RWPE1 (cell line): ENCODE measurements at regions not wholly inside any gene's neighbourhood (a gene's known extent, or its start where the extent isn't known, plus 50 kb on each side); places are given as distances from the start of the nearest gene placed in this dataset.
"Not testable (repeated sequence)": the region's sequence is repeated elsewhere in the genome, so short reads cannot be mapped to it uniquely, and the experiment has no call there.

Source experiments
- CTCF ChIA-PET: fragments of 350-600 bp; sonication (Branson Sonifier 250); formaldehyde crosslinking; extraction: SDS; loops from one replicate; lab custom pipeline; 2021; lab: Yijun Ruan, JAX
- POLR2A ChIA-PET: fragments of 400-600 bp; formaldehyde crosslinking; extraction: SDS; loops from one replicate; lab custom pipeline; 2020; ENCODE audit warnings: antibody characterized with exemption; ENCODE audit not compliant: low non-redundant PET; lab: Yijun Ruan, JAX
- DNase-seq: peaks from one replicate; pipeline ENCODE4 v3.0.0; 2012; ENCODE audit warnings: low spot score
- H3K27ac ChIP-seq: fragments of 450-650 bp; 2 replicates; pipeline ENCODE4 v1.5.1; 2017
- TF ChIP-seq, protein P1 (sequence below): fragments of 450-650 bp; conservative IDR thresholded peaks from 2 replicates; pipeline ENCODE4 v1.5.1; 2017; ENCODE audit warnings: low read depth, mild to moderate bottlenecking

DNA sequence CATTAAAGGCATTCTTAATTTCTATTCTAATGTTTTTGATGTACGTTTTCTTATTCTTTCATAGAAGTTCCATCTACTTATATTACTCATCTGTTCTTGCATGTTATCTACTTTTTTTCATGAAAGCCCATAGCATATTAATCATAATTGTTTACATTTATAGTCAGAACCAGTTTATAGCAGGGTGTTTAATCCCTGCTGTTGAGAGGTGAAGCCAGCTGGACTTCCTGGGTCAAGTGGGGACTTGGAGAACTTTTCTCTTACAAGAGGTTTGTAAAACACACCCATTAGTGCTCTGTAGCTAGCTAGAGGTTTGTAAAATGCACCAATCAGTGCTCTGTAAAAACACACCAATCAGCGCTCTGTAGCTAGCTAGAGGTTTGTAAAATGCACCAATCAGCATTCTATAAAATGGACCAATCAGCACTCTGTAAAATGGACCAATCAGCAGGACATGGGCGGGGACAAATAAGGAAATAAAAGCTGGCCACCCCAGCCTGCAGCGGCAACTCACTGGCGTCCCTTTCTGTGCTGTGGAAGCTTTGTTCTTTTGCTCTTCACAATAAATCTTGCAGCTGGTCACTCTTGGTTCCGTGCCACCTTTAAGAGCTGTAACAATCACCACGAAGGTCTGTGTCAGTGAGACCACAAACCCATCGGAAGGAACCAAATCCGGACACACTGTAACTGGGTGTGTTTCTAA lies 120.6 kb downstream of the TANC2 start:
- CTCF ChIA-PET: no interaction called here
- no peak for DNase-seq
- H3K27ac ChIP-seq: no peak overlapping the region
- TF ChIP-seq, protein P1, sequence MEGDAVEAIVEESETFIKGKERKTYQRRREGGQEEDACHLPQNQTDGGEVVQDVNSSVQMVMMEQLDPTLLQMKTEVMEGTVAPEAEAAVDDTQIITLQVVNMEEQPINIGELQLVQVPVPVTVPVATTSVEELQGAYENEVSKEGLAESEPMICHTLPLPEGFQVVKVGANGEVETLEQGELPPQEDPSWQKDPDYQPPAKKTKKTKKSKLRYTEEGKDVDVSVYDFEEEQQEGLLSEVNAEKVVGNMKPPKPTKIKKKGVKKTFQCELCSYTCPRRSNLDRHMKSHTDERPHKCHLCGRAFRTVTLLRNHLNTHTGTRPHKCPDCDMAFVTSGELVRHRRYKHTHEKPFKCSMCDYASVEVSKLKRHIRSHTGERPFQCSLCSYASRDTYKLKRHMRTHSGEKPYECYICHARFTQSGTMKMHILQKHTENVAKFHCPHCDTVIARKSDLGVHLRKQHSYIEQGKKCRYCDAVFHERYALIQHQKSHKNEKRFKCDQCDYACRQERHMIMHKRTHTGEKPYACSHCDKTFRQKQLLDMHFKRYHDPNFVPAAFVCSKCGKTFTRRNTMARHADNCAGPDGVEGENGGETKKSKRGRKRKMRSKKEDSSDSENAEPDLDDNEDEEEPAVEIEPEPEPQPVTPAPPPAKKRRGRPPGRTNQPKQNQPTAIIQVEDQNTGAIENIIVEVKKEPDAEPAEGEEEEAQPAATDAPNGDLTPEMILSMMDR: no peak
- POLR2A ChIA-PET: no interaction called here

DNA sequence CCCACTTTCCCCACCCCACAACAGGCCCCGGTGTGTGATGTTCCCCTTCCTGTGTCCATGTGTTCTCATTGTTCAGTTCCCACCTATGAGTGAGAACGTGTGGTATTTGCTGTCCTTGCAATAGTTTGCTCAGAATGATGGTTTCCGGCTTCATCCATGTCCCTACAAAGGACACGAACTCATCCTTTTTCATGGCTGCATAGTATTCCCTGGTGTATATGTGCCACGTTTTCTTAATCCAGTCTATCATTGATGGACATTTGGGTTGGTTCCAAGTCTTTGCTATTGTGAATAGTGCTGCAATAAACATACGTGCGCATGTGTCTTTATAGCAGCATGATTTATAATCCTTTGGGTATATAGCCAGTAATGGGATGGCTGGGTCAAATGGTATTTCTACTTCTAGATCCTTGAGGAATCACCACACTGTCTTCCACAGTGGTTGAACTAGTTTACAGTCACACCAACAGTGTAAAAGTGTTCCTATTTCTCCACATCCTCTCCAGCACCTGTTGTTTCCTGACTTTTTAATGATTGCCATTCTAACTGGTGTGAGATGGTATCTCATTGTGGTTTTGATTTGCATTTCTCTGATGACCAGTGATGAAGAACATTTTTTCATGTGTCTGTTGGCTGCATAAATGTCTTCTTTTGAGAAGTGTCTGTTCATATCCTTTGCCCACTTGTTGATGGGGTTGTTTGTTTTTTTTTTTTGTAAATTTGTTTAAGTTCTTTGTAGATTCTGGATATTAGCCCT lies 124.5 kb downstream of the TANC2 start:
- CTCF ChIA-PET, DNase-seq, POLR2A ChIA-PET, H3K27ac ChIP-seq: not testable (repeated sequence)

DNA sequence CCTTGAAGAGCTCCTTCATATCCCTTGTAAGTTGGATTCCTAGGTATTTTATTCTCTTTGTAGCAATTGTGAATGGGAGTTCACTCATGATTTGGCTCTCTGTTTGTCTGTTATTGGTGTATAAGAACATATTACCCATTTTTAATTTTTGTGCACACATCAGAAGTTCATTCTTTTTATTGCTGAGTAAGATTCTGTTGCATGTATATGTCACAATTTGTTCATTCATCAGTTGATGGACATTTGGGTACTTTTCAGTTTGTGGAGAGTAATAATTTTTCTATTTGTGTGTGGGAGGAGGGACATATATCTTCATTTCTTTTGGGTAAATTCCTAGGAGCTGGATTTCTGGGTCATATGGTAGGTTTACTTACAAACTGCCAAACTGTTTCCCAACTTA lies 125.9 kb downstream of the TANC2 start:
- POLR2A ChIA-PET, DNase-seq, CTCF ChIA-PET, H3K27ac ChIP-seq: not testable (repeated sequence)

DNA sequence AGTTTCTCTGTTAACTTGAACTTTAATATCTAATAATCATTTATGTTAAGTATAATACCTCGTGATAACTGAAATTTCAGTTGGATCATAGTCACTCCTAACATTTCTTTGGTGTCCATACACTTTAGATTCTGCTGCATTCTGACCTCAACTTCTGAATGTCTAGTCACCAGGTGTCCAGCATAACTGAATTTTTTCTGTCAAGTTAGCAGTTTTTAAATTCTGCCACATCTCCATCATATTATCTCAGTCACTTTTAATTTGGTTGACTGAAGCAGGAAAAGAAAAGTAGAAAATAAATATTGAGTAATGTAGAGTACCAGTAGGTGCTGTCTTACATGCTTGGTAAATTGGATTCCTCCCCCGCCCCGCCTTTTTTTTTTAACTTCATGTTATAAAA lies 128.6 kb downstream of the TANC2 start:
- no peak overlapping the region for H3K27ac ChIP-seq
- TF ChIP-seq, protein P1: no peak
- CTCF ChIA-PET: no interaction called here
- DNase-seq: no peak
- POLR2A ChIA-PET: no interaction called here

DNA sequence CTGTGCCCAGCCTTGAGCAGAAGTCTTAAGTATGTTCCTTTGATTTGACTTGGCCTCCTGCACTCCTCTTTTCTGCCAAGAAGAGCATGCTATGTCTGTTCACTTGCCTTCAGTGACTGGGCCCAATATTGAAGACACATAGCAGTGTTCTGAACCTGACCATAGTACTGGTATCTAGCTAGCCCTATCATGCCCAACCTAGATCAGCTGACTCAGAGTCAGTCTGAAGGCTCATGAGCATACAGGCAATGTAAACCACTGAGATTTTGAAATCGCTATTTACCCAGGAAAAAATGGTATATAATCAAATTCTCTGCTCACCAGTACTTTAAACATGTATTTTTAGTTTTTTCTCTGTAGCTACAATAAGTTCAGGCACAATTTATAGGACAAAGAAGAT lies 129.4 kb downstream of the TANC2 start:
- CTCF ChIA-PET: no interaction called here
- H3K27ac ChIP-seq: peak overlapping the region; percentile 53
- TF ChIP-seq, protein P1: no peak
- DNase-seq: peak; percentile 34
- POLR2A ChIA-PET: no interaction called here

DNA sequence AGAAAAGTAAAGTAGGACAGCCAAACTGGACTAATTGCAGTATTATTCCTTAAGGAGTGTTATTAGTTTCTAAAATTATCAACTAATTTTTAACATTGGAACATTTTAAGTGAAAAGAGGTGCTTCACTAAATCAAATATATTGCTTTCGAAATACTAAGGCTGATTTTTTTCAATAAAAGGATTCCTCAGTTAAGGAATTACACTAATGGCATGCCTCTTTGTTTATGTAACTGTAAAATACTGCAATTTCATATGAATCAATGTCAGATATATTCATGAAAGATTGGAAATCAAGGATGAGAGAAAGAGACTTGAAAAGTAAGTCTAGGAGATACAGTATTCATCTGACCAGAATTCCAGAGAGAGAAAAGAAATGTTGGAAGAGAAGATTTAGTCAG lies 129.8 kb downstream of the TANC2 start:
- CTCF ChIA-PET: no interaction called here
- DNase-seq: no peak
- H3K27ac ChIP-seq: no peak overlapping the region
- TF ChIP-seq, protein P1: no peak
- POLR2A ChIA-PET: no interaction called here

DNA sequence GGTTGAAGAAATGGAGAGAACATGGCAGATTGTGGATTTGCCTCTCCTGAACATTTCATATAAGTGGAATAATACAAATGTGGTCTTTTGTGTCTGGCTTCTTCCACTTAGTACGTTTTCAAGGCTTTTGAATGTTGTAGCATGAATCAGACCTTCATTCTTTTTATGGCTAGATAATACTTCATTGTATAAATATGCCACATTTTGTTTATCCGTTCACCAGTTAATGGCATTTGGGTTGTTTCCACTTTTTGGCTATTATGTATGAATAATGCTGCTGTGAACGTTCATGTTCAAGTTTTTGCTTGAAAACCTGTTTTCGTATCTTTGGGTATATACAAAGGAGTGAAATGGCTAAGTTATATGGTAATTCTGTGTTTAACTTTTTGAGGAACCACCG lies 130.4 kb downstream of the TANC2 start:
- no peak for DNase-seq
- CTCF ChIA-PET: no interaction called here
- POLR2A ChIA-PET: no interaction called here
- TF ChIP-seq, protein P1: no peak
- H3K27ac ChIP-seq: no peak overlapping the region
